Stimulated activated CD4-positive, alpha-beta T cell treated with anti-CD3 and anti-CD28 coated beads, Interleukin-12 subunit alpha, Interleukin-12 subunit beta, amount 100 ng/mL, for 48 hours (primary cell): ENCODE measurements at regions not wholly inside any gene's neighbourhood (a gene's known extent, or its start where the extent isn't known, plus 50 kb on each side); places are given as distances from the start of the nearest gene placed in this dataset.
"Not testable (repeated sequence)": the region's sequence is repeated elsewhere in the genome, so short reads cannot be mapped to it uniquely, and the experiment has no call there.

Experiments
- DNase-seq, 3 donors: peaks; one replicate each; pipeline ENCODE4 v3.0.0-alpha.2; 2020; ENCODE audit warnings: low read depth in 2 of 3, low spot score in 1 of 3

- no peak for DNase-seq
Measured at GRCh38 chr9:13942695-13943094, 371.2 kb downstream of the NFIB start.

- no peak for DNase-seq
Measured at GRCh38 chr9:13942201-13942600, 371.7 kb downstream of the NFIB start.

GRCh38 chr9:13941714-13942113 lies 372.2 kb downstream of the NFIB start:
- no peak for DNase-seq

GRCh38 chr9:13939701-13940490 lies 374.0 kb downstream of the NFIB start:
- DNase-seq: no peak

- no peak for DNase-seq
Measured at GRCh38 chr9:13939134-13939533, 374.8 kb downstream of the NFIB start.

GRCh38 chr9:13934416-13934815 lies 379.5 kb downstream of the NFIB start:
- DNase-seq: no peak

- no peak for DNase-seq
Measured at GRCh38 chr9:13933268-13933656, 380.7 kb downstream of the NFIB start.

DNA sequence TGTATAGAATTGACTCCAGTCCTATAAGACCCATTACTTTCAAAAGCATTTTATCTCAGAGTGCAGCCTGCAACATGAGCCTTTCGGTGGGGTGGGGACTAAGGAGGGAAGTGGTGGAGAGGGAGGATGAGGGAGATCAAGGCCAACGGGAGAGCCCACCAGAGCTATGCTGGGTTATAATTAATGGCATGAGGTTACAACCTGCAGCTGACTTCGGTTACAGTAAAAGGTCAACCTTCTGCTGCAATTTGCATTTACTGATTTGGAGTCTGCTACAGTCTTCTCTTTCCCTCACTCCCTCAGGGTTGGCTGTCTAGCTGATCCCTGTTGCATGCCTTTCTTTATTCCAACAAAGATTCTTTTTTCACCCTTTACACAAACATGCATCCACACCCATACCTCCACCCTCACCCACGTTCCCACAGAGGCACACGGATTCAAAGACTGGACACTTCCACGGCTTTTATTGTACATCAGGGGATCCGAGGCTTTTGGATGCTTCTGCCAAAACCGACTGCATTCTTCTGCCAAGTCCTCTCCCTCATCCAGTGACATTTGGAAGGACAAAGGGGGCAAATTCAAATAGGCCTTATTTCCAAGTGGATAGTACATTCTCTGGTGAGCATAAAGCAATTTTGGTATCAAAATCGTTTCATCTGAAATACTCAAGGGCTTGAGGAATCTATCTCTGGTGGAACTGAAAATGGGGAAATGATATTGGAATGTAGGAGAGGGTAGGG lies 381.2 kb downstream of the NFIB start:
- DNase-seq: no peak

GRCh38 chr9:13929013-13929412 lies 384.9 kb downstream of the NFIB start:
- DNase-seq: no peak

DNA sequence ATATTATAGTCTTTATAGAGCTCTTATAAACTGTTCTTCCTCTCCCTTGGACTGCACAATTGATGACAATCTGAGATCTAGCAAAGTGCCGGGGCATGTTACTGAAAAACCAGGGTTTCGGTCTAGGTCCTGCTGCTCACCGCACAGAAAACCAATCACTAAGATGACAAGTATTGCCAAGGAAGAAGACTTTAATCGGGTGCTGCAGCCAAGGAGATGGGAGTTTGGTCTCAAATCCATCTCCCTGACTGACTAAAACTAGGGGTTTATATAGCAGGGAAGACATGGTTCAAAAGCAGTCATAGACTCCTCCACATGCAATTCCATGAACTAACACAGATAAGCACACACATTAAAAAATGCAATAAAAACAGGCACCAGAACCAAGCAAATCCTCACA lies 390.6 kb downstream of the NFIB start:
- DNase-seq: no peak

- no peak for DNase-seq
Measured at GRCh38 chr9:13920557-13920956, 393.4 kb downstream of the NFIB start.

- no peak for DNase-seq
Measured at GRCh38 chr9:13919401-13919800, 394.5 kb downstream of the NFIB start.

DNA sequence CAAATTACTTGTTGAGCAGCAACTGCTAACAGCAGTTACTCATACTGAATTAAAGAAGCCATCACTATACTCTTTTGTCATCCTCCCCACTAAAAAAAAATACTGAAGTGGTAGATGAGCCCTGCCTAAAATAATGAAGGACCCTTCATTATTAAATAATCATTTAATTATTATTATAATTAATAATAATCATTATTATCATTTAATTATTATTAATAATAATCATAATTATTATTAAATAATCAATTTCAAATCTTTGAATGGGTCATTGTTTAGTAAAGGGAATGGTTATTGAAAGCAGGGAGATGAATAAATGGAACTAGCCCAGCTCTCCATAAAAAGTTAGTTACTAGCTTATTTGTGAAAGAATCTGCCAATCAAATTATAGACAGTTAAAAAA lies 396.4 kb downstream of the NFIB start:
- no peak for DNase-seq

GRCh38 chr9:13915591-13916301 lies 398.2 kb downstream of the NFIB start:
- no peak for DNase-seq

GRCh38 chr9:13915131-13915530 lies 398.8 kb downstream of the NFIB start:
- DNase-seq: no peak

- no peak for DNase-seq
Measured at GRCh38 chr9:13911473-13911872, 402.5 kb downstream of the NFIB start.

DNA sequence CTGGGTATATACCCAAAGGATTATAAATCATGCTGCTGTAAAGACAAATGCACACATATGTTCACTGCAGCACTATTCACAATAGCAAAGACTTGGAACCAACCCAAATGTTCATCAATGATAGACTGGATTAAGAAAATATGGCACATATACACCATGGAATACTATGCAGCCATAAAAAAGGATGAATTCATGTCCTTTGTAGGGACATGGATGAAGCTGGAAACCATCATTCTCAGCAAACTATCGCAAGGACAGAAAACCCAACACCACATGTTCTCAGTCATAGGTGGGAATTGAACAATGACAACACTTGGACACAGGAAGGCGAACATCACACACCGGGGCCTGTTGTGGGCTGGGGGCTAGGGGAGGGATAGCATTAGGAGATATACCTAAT lies 406.1 kb downstream of the NFIB start:
- not testable (repeated sequence) for DNase-seq

DNA sequence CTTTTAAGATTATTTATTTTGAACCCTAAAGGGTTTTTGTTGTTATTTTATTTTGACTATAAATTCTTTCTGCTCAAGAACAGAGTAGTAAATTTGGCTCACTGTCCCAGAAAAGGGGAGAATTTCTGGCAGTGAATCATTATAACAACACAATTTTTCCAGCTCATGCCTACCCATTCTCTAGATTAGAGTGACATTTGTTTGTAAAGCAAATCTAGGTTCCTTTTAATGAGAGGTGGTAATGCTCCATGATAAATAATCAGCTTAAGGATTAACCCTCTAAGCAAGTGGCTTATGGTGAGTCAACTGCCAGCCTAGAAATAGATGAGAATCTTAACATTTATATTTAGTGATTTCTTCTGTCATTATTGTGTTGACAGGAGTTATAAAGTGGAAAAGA lies 409.2 kb downstream of the NFIB start:
- DNase-seq: no peak

DNA sequence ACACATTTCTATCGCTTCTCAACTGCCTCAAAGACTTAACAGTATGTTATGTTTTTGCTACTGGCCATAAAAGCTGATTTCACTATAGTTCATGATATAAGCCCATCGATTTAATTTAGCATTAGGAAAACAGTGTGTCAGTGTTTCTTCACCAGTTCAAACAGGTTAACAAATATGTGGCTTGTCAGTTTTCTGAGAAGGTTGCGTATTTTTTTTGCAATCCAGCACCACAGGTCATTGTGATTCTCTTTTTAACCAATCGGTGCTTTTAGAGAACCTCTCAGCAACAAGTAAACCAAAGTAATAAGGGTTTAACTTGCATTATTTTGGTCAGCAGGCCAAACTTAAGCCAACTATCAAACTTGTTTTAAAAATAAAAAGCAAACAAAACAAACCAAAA lies 409.6 kb downstream of the NFIB start:
- no peak for DNase-seq

DNA sequence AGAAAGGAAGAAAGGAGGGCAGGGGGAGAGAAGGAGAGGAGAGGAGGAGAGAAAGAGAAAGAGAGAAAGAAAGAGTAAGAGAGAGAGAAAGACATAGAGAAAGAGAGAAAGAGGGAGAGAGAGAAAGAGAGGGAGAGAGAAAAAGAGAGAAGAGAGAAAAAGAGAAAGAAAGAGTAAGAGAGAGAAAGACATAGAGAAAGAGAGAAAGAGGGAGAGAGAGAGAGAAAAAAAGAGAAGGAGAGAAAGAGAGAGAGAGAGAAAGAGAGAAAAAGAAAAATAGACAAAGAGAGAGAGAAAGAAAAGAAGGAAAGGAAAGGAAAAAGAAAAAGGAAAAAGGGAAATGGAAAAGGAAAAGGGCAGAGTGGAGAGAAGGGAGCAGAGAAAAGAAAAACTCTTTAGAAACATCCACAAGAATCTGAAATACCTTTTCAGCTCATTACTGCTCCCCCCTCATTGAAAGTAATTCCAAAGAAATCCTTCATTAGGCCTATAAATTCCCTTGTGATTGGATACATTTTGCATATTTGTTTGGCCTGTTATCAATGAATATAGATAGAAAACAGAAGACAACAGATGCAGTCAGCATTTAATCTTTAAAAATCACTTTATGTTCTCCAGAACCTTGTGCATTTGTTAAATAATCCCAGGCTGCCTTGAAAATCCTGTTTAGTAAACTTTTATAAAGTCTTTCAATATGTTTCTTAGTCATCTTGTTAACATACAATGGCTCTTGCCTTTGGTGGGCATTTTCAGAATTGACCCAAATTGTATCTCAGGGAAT lies 411.5 kb downstream of the NFIB start:
- no peak for DNase-seq

- DNase-seq: no peak
Measured at GRCh38 chr9:13901176-13901575, 412.8 kb downstream of the NFIB start.
